GM19328 (cell line): ENCODE measurements at regions not wholly inside any gene's neighbourhood (a gene's known extent, or its start where the extent isn't known, plus 50 kb on each side); places are given as distances from the start of the nearest gene placed in this dataset.
A peak's percentile ranks its signal among the peaks of the same experiment; 100 is the strongest.

ENCODE experiments used
- ATAC-seq: cut with Tn5 transposase; IDR thresholded peaks from one replicate; pipeline ENCODE4 v1.9.1; 2021; ENCODE audit warnings: mild to moderate bottlenecking, moderate library complexity; ENCODE audit not compliant: unreplicated experiment

- no peak for ATAC-seq
Measured at GRCh38 chr6:82072751-82073150, 174.8 kb downstream of the IBTK start.

GRCh38 chr6:82072121-82072521, 175.4 kb downstream of the IBTK start:
- no peak for ATAC-seq

- no peak for ATAC-seq
Measured at GRCh38 chr6:82068721-82069120, 178.8 kb downstream of the IBTK start.

GRCh38 chr6:82066991-82067411, 180.5 kb downstream of the IBTK start:
- ATAC-seq, result peak; percentile 96

GRCh38 chr6:82066196-82066595, 181.3 kb downstream of the IBTK start:
- ATAC-seq, result no peak

GRCh38 chr6:82063574-82063973, 184.0 kb downstream of the IBTK start:
- ATAC-seq, result no peak

- no peak for ATAC-seq
Measured at GRCh38 chr6:82062219-82062618, 185.3 kb downstream of the IBTK start.

- no peak for ATAC-seq
Measured at GRCh38 chr6:82057846-82058554, 189.5 kb downstream of the IBTK start.

- ATAC-seq, result no peak
Measured at GRCh38 chr6:82056567-82056966, 191.0 kb downstream of the IBTK start.

- no peak for ATAC-seq
Measured at GRCh38 chr6:82045965-82046756, 201.4 kb downstream of the IBTK start.

GRCh38 chr6:82040405-82041221, 206.9 kb downstream of the IBTK start:
- ATAC-seq, result peak; percentile 89

GRCh38 chr6:82038631-82039030, 208.9 kb downstream of the IBTK start:
- ATAC-seq, result no peak

- ATAC-seq, result no peak
Measured at GRCh38 chr6:82035526-82035925, 212.0 kb downstream of the IBTK start.

- ATAC-seq, result no peak
Measured at GRCh38 chr6:82033631-82034211, 213.8 kb downstream of the IBTK start.

- no peak for ATAC-seq
Measured at GRCh38 chr6:82032444-82032843, 215.1 kb downstream of the IBTK start.

GRCh38 chr6:82030761-82031503, 216.6 kb downstream of the IBTK start:
- ATAC-seq, result no peak

- ATAC-seq, result no peak
Measured at GRCh38 chr6:82030301-82030700, 217.2 kb downstream of the IBTK start.

GRCh38 chr6:82025271-82025670, 222.3 kb downstream of the IBTK start:
- ATAC-seq, result no peak

- no peak for ATAC-seq
Measured at GRCh38 chr6:82022614-82023129, 224.9 kb downstream of the IBTK start.

GRCh38 chr6:82017773-82018172, 229.8 kb downstream of the IBTK start:
- ATAC-seq, result no peak
